Bronchial epithelial cell (primary cell): ENCODE measurements at regions not wholly inside any gene's neighbourhood (a gene's known extent, or its start where the extent isn't known, plus 50 kb on each side); places are given as distances from the start of the nearest gene placed in this dataset.

Source experiments
- DNase-seq: peaks from one replicate; pipeline ENCODE4 v3.0.0-alpha.2; 2010; ENCODE audit warnings: low read depth
- FAIRE-seq: peaks from 2 replicates; lab custom pipeline; 2011; peaks lifted over from hg19 to GRCh38; lab: Jason Lieb, UNC
- H3K27me3 ChIP-seq: 2 replicates; pipeline ENCODE4 v1.5.1; 2011; ENCODE audit warnings: low read length; ENCODE audit not compliant: control insufficient read depth, insufficient read depth
- H3K36me3 ChIP-seq: 2 replicates; pipeline ENCODE4 v1.5.1; 2011; ENCODE audit warnings: low read length; ENCODE audit not compliant: control insufficient read depth, insufficient read depth
- H3K4me3 ChIP-seq: 2 replicates; pipeline ENCODE4 v1.5.1; 2011; ENCODE audit warnings: mild to moderate bottlenecking, low read depth, low read length, control low read depth
- CTCF ChIP-seq: IDR thresholded peaks from 2 replicates; pipeline ENCODE4 v1.5.1; 2011; ENCODE audit warnings: mild to moderate bottlenecking, moderate library complexity, low read length, control low read depth, inconsistent platforms; ENCODE audit not compliant: insufficient read depth, severe bottlenecking

- Histone ChIP-seq H3K27me3 (no peaks in the 10 kb centered on the region), H3K4me3 (no peak overlapping the region), H3K36me3 (no peaks in the 10 kb centered on the region)
- DNase-seq: no peak
- FAIRE-seq: no peak
- TF ChIP-seq CTCF: no peak
Observed at GRCh38 chr7:26562841-26563240, 271.2 kb downstream of the SNX10 start.

- FAIRE-seq (no peak), DNase-seq (no peak)
- no peaks in the 10 kb centered on the region for H3K27me3 ChIP-seq
- no peak overlapping the region for H3K4me3 ChIP-seq
- no peak for TF ChIP-seq CTCF
- no peaks in the 10 kb centered on the region for H3K36me3 ChIP-seq
Observed at GRCh38 chr7:26563406-26563805, 271.7 kb downstream of the SNX10 start.

- DNase-seq (no peak), FAIRE-seq (no peak)
- no peak overlapping the region for H3K4me3 ChIP-seq
- no peak for TF ChIP-seq CTCF
- H3K27me3 ChIP-seq: no peaks in the 10 kb centered on the region
- H3K36me3 ChIP-seq: no peaks in the 10 kb centered on the region
Observed at GRCh38 chr7:26567266-26567665, 275.6 kb downstream of the SNX10 start.

GRCh38 chr7:26574476-26574875 lies 282.8 kb downstream of the SNX10 start:
- FAIRE-seq: no peak

GRCh38 chr7:26580064-26580591 lies 284.3 kb downstream of the SKAP2 start:
- no peak for FAIRE-seq
- Histone ChIP-seq H3K27me3 (no peaks in the 10 kb centered on the region), H3K36me3 (no peaks in the 10 kb centered on the region), H3K4me3 (no peak overlapping the region)
- no peak for DNase-seq
- no peak for TF ChIP-seq CTCF

More at GRCh38 chr7:26574476-26574875, 282.8 kb downstream of the SNX10 start:
- H3K4me3 ChIP-seq: no peak overlapping the region
- H3K27me3 ChIP-seq: no peaks in the 10 kb centered on the region
- H3K36me3 ChIP-seq: no peaks in the 10 kb centered on the region
- no peak for TF ChIP-seq CTCF
- DNase-seq: peak; percentile 55

GRCh38 chr7:26580711-26581110 lies 283.7 kb downstream of the SKAP2 start:
- Histone ChIP-seq H3K36me3 (no peaks in the 10 kb centered on the region), H3K27me3 (no peaks in the 10 kb centered on the region), H3K4me3 (no peak overlapping the region)
- no peak for FAIRE-seq
- no peak for DNase-seq
- TF ChIP-seq CTCF: no peak
